WTC11 (cell line): ENCODE measurements at regions not wholly inside any gene's neighbourhood (a gene's known extent, or its start where the extent isn't known, plus 50 kb on each side); places are given as distances from the start of the nearest gene placed in this dataset.

Experiments
- ATAC-seq: fragments of 200-7000 bp; cut with Tn5 transposase; 2 replicates; pipeline ENCODE4 v1.10.0; 2021; ENCODE audit warnings: mild to moderate bottlenecking, moderate library complexity
- CTCF ChIA-PET: fragments of 300-600 bp; sonication (Branson Sonifier 250); formaldehyde crosslinking; loops from one replicate; lab custom pipeline; 2021; ENCODE audit warnings: antibody characterized with exemption; lab: Charles Lee
- POLR2A ChIA-PET: fragments of 350-600 bp; sonication (Branson Sonifier 250); formaldehyde crosslinking; loops from one replicate; lab custom pipeline; 2021; ENCODE audit warnings: antibody characterized with exemption; lab: Charles Lee
- DNase-seq: peaks from one replicate; pipeline ENCODE4 v3.0.0; 2021; ENCODE audit warnings: low spot score
- H3K27ac Mint-ChIP-seq: 2 replicates; pipeline ENCODE4 v1.8.0; 2021; ENCODE audit warnings: mixed read lengths
- H3K27me3 Mint-ChIP-seq: 2 replicates; pipeline ENCODE4 v1.8.0; 2021; ENCODE audit warnings: low read depth, mild to moderate bottlenecking, moderate library complexity, mixed read lengths
- H3K36me3 Mint-ChIP-seq: 2 replicates; pipeline ENCODE4 v1.8.0; 2021; ENCODE audit warnings: mixed read lengths
- H3K4me1 Mint-ChIP-seq: 2 replicates; pipeline ENCODE4 v1.8.0; 2022; ENCODE audit warnings: mixed read lengths
- H3K4me3 Mint-ChIP-seq: 2 replicates; pipeline ENCODE4 v1.8.0; 2021; ENCODE audit warnings: mild to moderate bottlenecking, moderate library complexity, mixed read lengths
- H3K9me3 Mint-ChIP-seq: 2 replicates; pipeline ENCODE4 v1.8.0; 2021; ENCODE audit warnings: mixed read lengths
- AFF4 ChIP-seq: sonication (generic); formaldehyde crosslinking; IDR thresholded peaks from 2 replicates; pipeline ENCODE4 v1.8.1; 2023; ENCODE audit warnings: mild to moderate bottlenecking, missing genetic modification reagents, borderline replicate concordance
- ARID4B ChIP-seq: sonication (generic); formaldehyde crosslinking; IDR thresholded peaks from 2 replicates; pipeline ENCODE4 v1.8.0; 2023; ENCODE audit warnings: missing genetic modification reagents, mild to moderate bottlenecking, borderline replicate concordance
- ATF1 ChIP-seq: sonication (generic); formaldehyde crosslinking; IDR thresholded peaks from 2 replicates; pipeline ENCODE4 v1.8.1; 2023; ENCODE audit warnings: mild to moderate bottlenecking, moderate library complexity, missing genetic modification reagents
- CDX4 ChIP-seq: fragments of 250-450 bp; sonication (Bioruptor Pico); IDR thresholded peaks from 2 replicates; pipeline ENCODE4 v1.9.0; 2021; ENCODE audit warnings: moderate library complexity, mild to moderate bottlenecking, inconsistent platforms, borderline replicate concordance
- ELF4 ChIP-seq: sonication (generic); formaldehyde crosslinking; IDR thresholded peaks from 2 replicates; pipeline ENCODE4 v1.8.1; 2022; ENCODE audit warnings: low read depth, mild to moderate bottlenecking, moderate library complexity, missing genetic modification reagents
- EMX1 ChIP-seq: fragments of 250-450 bp; sonication (Bioruptor Pico); IDR thresholded peaks from 2 replicates; pipeline ENCODE4 v1.8.0; 2021; ENCODE audit warnings: mild to moderate bottlenecking
- HMGA2 ChIP-seq: fragments of 250-450 bp; sonication (Bioruptor Pico); IDR thresholded peaks from 2 replicates; pipeline ENCODE4 v1.4.0; 2021; ENCODE audit warnings: mild to moderate bottlenecking, moderate library complexity
- IRF2 ChIP-seq: sonication (generic); formaldehyde crosslinking; IDR thresholded peaks from 2 replicates; pipeline ENCODE4 v1.8.0; 2022; ENCODE audit warnings: low read depth, missing genetic modification reagents, borderline replicate concordance
- NR1H2 ChIP-seq: sonication (generic); formaldehyde crosslinking; IDR thresholded peaks from 2 replicates; pipeline ENCODE4 v1.9.0; 2021; ENCODE audit warnings: mild to moderate bottlenecking, moderate library complexity, missing genetic modification reagents
- PRDM15 ChIP-seq: sonication (generic); formaldehyde crosslinking; IDR thresholded peaks from 2 replicates; pipeline ENCODE4 v1.8.0; 2022; ENCODE audit warnings: missing genetic modification reagents
- SOX15 ChIP-seq: fragments of 250-450 bp; sonication (Bioruptor Pico); IDR thresholded peaks from 2 replicates; pipeline ENCODE4 v1.9.0; 2021; ENCODE audit warnings: mild to moderate bottlenecking
- TCF7 ChIP-seq: sonication (generic); formaldehyde crosslinking; IDR thresholded peaks from 2 replicates; pipeline ENCODE4 v1.8.0; 2022; ENCODE audit warnings: mild to moderate bottlenecking, low read depth, missing genetic modification reagents, moderate library complexity
- USF1 ChIP-seq: sonication (generic); formaldehyde crosslinking; IDR thresholded peaks from 2 replicates; pipeline ENCODE4 v1.8.0; 2022; ENCODE audit warnings: mild to moderate bottlenecking, missing genetic modification reagents
- ZBTB21 ChIP-seq: sonication (generic); formaldehyde crosslinking; IDR thresholded peaks from 2 replicates; pipeline ENCODE4 v1.8.1; 2023; ENCODE audit warnings: mild to moderate bottlenecking, missing genetic modification reagents, borderline replicate concordance
- ZMAT4 ChIP-seq: fragments of 250-450 bp; sonication (Bioruptor Pico); IDR thresholded peaks from 2 replicates; pipeline ENCODE4 v1.9.0; 2021; ENCODE audit warnings: mild to moderate bottlenecking
- ZNF232 ChIP-seq: sonication (generic); formaldehyde crosslinking; IDR thresholded peaks from 2 replicates; pipeline ENCODE4 v1.8.0; 2022; ENCODE audit warnings: mild to moderate bottlenecking, missing genetic modification reagents
- ZNF532 ChIP-seq: fragments of 250-450 bp; sonication (Bioruptor Pico); IDR thresholded peaks from 2 replicates; pipeline ENCODE4 v1.9.0; 2021; ENCODE audit warnings: mild to moderate bottlenecking, borderline replicate concordance

- no peak overlapping the region for H3K27ac Mint-ChIP-seq
- peaks cover 8% of the 10 kb centered on the region for H3K4me1 Mint-ChIP-seq
- H3K9me3 Mint-ChIP-seq = no peaks in the 10 kb centered on the region
- no peaks in the 10 kb centered on the region for H3K27me3 Mint-ChIP-seq
- ChIA-PET CTCF (no interaction called here), POLR2A (no interaction called here)
- H3K4me3 Mint-ChIP-seq = no peak overlapping the region
- no peaks in the 10 kb centered on the region for H3K36me3 Mint-ChIP-seq
- no peak for DNase-seq
- TF ChIP-seq ZBTB21 (CRISPR knock-in tag) (no peak), TCF7 (CRISPR knock-in tag) (no peak), USF1 (CRISPR knock-in tag) (no peak), ZMAT4 (CRISPR knock-in tag) (no peak), AFF4 (CRISPR knock-in tag) (no peak), ARID4B (CRISPR knock-in tag) (no peak), EMX1 (CRISPR knock-in tag) (no peak), ATF1 (CRISPR knock-in tag) (no peak), IRF2 (CRISPR knock-in tag) (no peak), ELF4 (no peak), SOX15 (CRISPR knock-in tag) (no peak)
- ATAC-seq = no peak
Observed at GRCh38 chr6:139515511-139515910, 141.1 kb upstream of the CITED2 start.

- ATAC-seq (no peak), DNase-seq (no peak)
- CTCF ChIA-PET = no interaction called here
- Mint-ChIP-seq H3K27ac (no peak overlapping the region), H3K4me1 (peaks cover 8% of the 10 kb centered on the region), H3K4me3 (no peak overlapping the region), H3K27me3 (no peaks in the 10 kb centered on the region), H3K9me3 (no peaks in the 10 kb centered on the region), H3K36me3 (no peaks in the 10 kb centered on the region)
- POLR2A ChIA-PET = no interaction called here
- TF ChIP-seq CDX4 (CRISPR knock-in tag) = no peak
- no peak for TF ChIP-seq HMGA2
- no peak for TF ChIP-seq ZNF232
- no peak for TF ChIP-seq PRDM15 (CRISPR knock-in tag)
- TF ChIP-seq NR1H2 (CRISPR knock-in tag) = no peak
- TF ChIP-seq ZNF532 (CRISPR knock-in tag) = no peak
Observed at GRCh38 chr6:139514819-139515218, 140.4 kb upstream of the CITED2 start.
